Erythroblast (primary cell): ENCODE measurements at regions not wholly inside any gene's neighbourhood (a gene's known extent, or its start where the extent isn't known, plus 50 kb on each side); places are given as distances from the start of the nearest gene placed in this dataset.

Experiments used
- GATA1 ChIP-seq: IDR thresholded peaks from 2 replicates; pipeline ENCODE4 v1.6.1; 2011; ENCODE audit warnings: low read depth, mild to moderate bottlenecking, control low read depth, low read length, moderate library complexity
- POLR2A ChIP-seq: IDR thresholded peaks from 2 replicates; pipeline ENCODE4 v1.6.1; 2011; ENCODE audit warnings: mild to moderate bottlenecking, low read length

GRCh38 chr1:114336360-114336759 lies 174.6 kb downstream of the TRIM33 start:
- no peak for TF ChIP-seq POLR2A
- TF ChIP-seq GATA1 = no peak
